ENCODE measurements at regions not wholly inside any gene's neighbourhood (a gene's known extent, or its start where the extent isn't known, plus 50 kb on each side); places are given as distances from the start of the nearest gene placed in this dataset.

DNA sequence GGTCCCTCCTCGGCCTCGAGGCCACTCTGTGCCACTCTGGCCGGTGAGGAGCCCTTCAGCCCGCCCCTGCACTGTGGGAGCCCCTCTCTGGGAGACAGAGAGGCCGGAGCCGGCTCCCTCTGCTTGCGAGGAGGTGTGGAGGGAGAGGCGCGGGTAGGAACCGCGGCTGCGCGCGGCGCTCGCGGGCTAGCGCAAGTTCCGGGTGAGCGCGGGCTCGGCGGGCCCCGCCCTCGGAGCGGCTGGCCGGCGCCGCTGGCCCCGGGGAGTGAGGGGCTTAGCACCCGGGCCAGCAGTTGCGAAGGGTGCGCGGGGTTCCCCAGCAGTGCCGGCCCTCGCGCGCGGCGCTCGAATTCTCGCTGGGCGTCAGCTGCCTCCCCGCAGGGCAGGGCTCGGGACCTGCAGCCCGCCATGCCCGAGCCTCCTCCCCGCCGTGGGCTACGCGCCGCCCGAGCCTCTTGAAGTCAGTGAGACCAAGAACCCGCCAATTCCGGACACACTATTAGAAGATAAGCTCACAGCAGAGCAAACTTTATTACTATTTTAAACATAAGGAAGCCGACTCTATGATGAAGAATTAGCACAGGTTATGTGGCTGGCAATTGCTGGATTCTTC, 825.8 kb upstream of the FANCL start:
- H3K4me3 Mint-ChIP-seq: no peak overlapping the region
- H3K9me3 Mint-ChIP-seq: peaks cover 14% of the 10 kb centered on the region
- DNase-seq (ENCODE audit: low spot score in 2 of 2, unreplicated experiment in 2 of 2): no peak
- no peaks in the 10 kb centered on the region for H3K27me3 Mint-ChIP-seq (ENCODE audit: low read depth)
- no peaks in the 10 kb centered on the region for H3K36me3 Mint-ChIP-seq
- TF ChIP-seq, protein P1, sequence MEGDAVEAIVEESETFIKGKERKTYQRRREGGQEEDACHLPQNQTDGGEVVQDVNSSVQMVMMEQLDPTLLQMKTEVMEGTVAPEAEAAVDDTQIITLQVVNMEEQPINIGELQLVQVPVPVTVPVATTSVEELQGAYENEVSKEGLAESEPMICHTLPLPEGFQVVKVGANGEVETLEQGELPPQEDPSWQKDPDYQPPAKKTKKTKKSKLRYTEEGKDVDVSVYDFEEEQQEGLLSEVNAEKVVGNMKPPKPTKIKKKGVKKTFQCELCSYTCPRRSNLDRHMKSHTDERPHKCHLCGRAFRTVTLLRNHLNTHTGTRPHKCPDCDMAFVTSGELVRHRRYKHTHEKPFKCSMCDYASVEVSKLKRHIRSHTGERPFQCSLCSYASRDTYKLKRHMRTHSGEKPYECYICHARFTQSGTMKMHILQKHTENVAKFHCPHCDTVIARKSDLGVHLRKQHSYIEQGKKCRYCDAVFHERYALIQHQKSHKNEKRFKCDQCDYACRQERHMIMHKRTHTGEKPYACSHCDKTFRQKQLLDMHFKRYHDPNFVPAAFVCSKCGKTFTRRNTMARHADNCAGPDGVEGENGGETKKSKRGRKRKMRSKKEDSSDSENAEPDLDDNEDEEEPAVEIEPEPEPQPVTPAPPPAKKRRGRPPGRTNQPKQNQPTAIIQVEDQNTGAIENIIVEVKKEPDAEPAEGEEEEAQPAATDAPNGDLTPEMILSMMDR (IDR thresholded peaks at IDR 0.05; ENCODE audit: unreplicated experiment): no peak
- peaks cover 4% of the 10 kb centered on the region for H3K4me1 Mint-ChIP-seq
- no peak overlapping the region for H3K27ac Mint-ChIP-seq

DNA sequence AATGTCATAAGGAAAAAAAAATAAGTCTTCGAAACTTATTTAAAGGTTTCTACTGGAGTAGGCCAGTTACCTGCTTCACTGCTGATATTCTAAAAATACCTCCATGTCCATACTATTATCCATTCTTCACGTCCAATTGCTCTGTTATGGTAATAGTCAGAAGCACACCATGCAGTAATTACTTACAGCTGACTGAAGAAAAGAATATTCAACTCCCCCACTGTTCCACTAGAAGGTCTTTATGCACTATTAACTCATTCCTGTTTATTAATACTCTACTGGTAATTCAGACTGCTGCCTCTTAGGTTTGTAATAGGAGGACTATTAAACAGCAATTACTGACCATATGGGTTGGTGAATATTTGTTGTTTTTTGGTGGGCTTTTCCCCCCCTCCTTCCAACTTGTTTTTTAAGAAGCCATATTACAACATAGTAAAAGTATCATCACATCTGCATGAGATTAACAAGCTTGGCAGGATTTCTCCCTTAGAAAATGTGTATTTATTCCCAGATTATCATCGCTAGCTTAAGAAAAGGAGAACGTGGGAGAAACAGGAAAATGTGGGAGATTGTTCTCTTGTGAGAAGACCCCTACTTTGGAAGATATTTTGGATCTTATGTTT, 806.4 kb upstream of the FANCL start:
- no peak overlapping the region for H3K4me3 Mint-ChIP-seq
- no peak overlapping the region for H3K27ac Mint-ChIP-seq

DNA sequence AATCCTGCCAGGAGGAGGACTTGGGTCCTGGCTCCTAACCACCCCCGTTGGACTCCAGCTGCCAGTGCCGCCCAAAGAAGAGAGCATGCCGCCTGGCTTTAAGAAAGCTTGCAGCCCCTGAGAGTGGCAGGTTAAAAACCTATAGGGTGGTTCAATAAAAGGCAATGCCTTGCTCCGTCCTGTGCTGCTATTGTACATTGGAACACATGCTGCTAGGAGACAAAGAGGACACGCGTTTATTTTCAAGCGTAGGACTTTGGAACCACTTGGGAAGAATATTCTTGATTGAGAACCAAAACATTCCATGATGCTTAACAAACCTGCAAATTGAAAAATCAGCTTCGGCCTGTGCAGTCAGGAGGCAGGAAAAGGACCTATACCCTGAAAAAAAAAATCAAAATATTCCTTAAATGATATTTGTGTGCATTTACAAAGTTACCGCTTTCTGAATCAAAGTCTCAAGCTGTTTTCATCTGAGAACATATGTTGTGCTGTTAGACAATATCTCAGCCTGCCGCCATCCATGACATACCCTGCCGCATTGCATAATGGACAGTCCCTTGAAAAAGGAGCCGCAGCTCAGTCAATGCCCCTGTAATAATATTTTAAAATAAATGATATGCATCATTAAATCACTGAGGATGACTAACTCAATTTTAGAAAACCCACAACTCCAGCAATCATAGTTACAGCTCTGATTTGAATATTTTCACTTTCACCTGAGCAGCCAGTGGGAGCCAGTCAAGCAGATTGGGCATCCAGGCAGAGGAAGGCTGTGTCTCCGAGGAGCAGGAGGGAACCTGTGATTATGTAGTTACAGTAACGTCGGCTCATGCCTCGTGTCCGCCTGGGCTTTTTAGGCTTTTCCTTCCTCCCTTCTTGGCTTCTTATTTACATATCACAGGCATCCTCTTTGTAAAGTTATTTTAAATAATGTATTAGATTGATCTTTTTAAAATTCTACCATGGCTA, 805.6 kb upstream of the FANCL start:
- Mint-ChIP-seq H3K4me1 (peaks cover 9% of the 10 kb centered on the region), H3K4me3 (no peak overlapping the region), H3K27ac (no peak overlapping the region), H3K36me3 (no peaks in the 10 kb centered on the region), H3K9me3 (peaks cover 9% of the 10 kb centered on the region), H3K27me3 (ENCODE audit: low read depth) (no peaks in the 10 kb centered on the region)
- no peak for DNase-seq (ENCODE audit: low spot score in 2 of 2, unreplicated experiment in 2 of 2)
- TF ChIP-seq, protein P1 (IDR thresholded peaks at IDR 0.05; ENCODE audit: unreplicated experiment): no peak

More for the DNA sequence above, 806.4 kb upstream of the FANCL start:
- TF ChIP-seq, protein P1 (IDR thresholded peaks at IDR 0.05; ENCODE audit: unreplicated experiment): no peak
- peaks cover 9% of the 10 kb centered on the region for H3K4me1 Mint-ChIP-seq
- peaks cover 10% of the 10 kb centered on the region for H3K9me3 Mint-ChIP-seq
- no peaks in the 10 kb centered on the region for H3K36me3 Mint-ChIP-seq
- DNase-seq (ENCODE audit: low spot score in 2 of 2, unreplicated experiment in 2 of 2): no peak
- H3K27me3 Mint-ChIP-seq (ENCODE audit: low read depth): no peaks in the 10 kb centered on the region

DNA sequence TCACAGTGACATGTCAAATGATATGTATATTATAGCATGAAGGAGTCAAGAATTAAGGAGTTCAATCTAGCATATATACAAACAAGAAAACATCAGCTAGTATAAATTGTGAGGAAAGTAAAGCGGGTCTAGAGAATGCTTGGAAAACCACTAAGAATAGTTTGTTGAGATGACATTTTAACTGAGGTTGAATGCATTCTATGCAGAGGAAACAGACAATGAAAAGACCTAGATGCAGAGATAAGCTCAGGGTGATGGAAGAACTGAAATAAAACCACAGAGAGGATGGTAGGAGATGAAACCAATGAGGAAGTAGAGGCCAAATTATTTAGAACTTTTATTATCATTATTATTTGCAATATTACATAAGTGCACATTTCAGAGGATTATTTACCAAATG, 803.6 kb upstream of the FANCL start:
- Mint-ChIP-seq H3K9me3 (peaks cover 12% of the 10 kb centered on the region), H3K27me3 (ENCODE audit: low read depth) (no peaks in the 10 kb centered on the region), H3K4me1 (peaks cover 9% of the 10 kb centered on the region), H3K4me3 (no peak overlapping the region), H3K36me3 (peaks cover 2% of the 10 kb centered on the region), H3K27ac (no peak overlapping the region)
- TF ChIP-seq, protein P1 (IDR thresholded peaks at IDR 0.05; ENCODE audit: unreplicated experiment): no peak
- no peak for DNase-seq (ENCODE audit: low spot score in 2 of 2, unreplicated experiment in 2 of 2)

DNA sequence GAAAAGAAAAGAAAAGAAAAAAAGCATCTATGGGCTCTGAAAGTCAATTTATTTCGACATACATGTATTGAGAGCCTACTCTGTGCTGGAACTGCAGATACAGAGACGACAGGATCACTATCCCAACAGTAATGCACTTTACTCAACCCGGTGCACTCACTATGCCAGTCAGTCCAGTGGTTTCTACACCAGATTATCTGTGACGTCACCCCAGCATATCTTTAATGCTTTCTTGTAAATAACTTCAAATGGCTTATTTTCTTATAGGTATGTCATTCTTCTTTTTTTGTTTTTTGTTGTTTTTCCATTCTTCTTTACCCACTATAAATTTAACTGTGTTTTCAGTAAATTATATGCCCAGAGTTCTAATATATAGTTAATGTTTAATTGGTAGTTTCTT, 800.0 kb upstream of the FANCL start:
- H3K27ac Mint-ChIP-seq: no peak overlapping the region
- DNase-seq (ENCODE audit: low spot score in 2 of 2, unreplicated experiment in 2 of 2): no peak
- no peaks in the 10 kb centered on the region for H3K27me3 Mint-ChIP-seq (ENCODE audit: low read depth)
- H3K9me3 Mint-ChIP-seq: peaks cover 34% of the 10 kb centered on the region
- no peak overlapping the region for H3K4me3 Mint-ChIP-seq
- TF ChIP-seq, protein P1 (IDR thresholded peaks at IDR 0.05; ENCODE audit: unreplicated experiment): no peak
- peaks cover 18% of the 10 kb centered on the region for H3K36me3 Mint-ChIP-seq
- H3K4me1 Mint-ChIP-seq: no peaks in the 10 kb centered on the region

Measured in mesothelial cell of epicardium (in vitro differentiated cells).